IMR-90 (cell line): ENCODE measurements at regions not wholly inside any gene's neighbourhood (a gene's known extent, or its start where the extent isn't known, plus 50 kb on each side); places are given as distances from the start of the nearest gene placed in this dataset.

Experiments
- ATAC-seq: fragments of 200-7000 bp; cut with Tn5 transposase; 2 replicates; pipeline ENCODE4 v1.9.1; 2020; ENCODE audit warnings: low read depth, mild to moderate bottlenecking, moderate library complexity
- BruUV-seq: library from RNA; stranded (reverse); fragments of 400-500 nt; replicated peaks from 2 replicates; lab custom pipeline; 2021; lab: Mats Ljungman, UMichigan
- CTCF ChIA-PET: fragments of 300-600 bp; formaldehyde crosslinking; extraction: SDS; loops from one replicate; lab custom pipeline; 2021; ENCODE audit warnings: antibody characterized with exemption; lab: Yijun Ruan, JAX
- POLR2A ChIA-PET: fragments of 300-600 bp; sonication (Branson Sonifier 250); formaldehyde crosslinking; loops from one replicate; lab custom pipeline; 2022; ENCODE audit warnings: antibody characterized with exemption; ENCODE audit not compliant: unreplicated experiment; lab: Charles Lee
- DNase-seq: peaks from one replicate; pipeline ENCODE4 v3.0.0; 2013
- H2AFZ ChIP-seq: replicated peaks from 2 replicates; pipeline ENCODE3; 2013; ENCODE audit warnings: low read length, mild to moderate bottlenecking; ENCODE audit not compliant: poor library complexity
- H2AK5ac ChIP-seq: 2 replicates; pipeline ENCODE4 v1.6.1; 2013; ENCODE audit warnings: low read depth, low read length, inconsistent platforms
- H2AK9ac ChIP-seq: replicated peaks from 2 replicates; pipeline ENCODE3; 2013; ENCODE audit warnings: mild to moderate bottlenecking, low read depth, low read length, moderate library complexity; ENCODE audit not compliant: poor library complexity
- H2BK120ac ChIP-seq: 2 replicates; pipeline ENCODE4 v1.6.1; 2013; ENCODE audit warnings: low read depth, low read length, inconsistent platforms
- H2BK15ac ChIP-seq: 3 replicates; pipeline ENCODE4 v1.6.1; 2013; ENCODE audit warnings: low read depth, low read length, inconsistent platforms
- H2BK20ac ChIP-seq: 2 replicates; pipeline ENCODE4 v1.6.1; 2013; ENCODE audit warnings: low read depth, mild to moderate bottlenecking, inconsistent platforms, low read length, moderate library complexity
- H2BK5ac ChIP-seq: 2 replicates; pipeline ENCODE4 v1.6.1; 2013; ENCODE audit warnings: mild to moderate bottlenecking, low read depth, low read length, inconsistent platforms; ENCODE audit not compliant: poor library complexity, severe bottlenecking
- H3K14ac ChIP-seq: replicated peaks from 2 replicates; pipeline ENCODE4 v1.6.1; 2013; ENCODE audit warnings: low read depth, low read length, inconsistent platforms
- H3K18ac ChIP-seq: 2 replicates; pipeline ENCODE4 v1.6.1; 2013; ENCODE audit warnings: low read depth, low read length, control low read depth
- H3K23ac ChIP-seq: 2 replicates; pipeline ENCODE4 v1.6.1; 2013; ENCODE audit warnings: low read depth, low read length, inconsistent platforms
- H3K27ac ChIP-seq: 2 replicates; pipeline ENCODE4 v1.5.1; 2013; ENCODE audit warnings: mild to moderate bottlenecking, control low read depth, low read length; ENCODE audit not compliant: insufficient read depth
- H3K27me3 ChIP-seq: 2 replicates; pipeline ENCODE4 v1.6.1; 2013; ENCODE audit warnings: low read length; ENCODE audit not compliant: control insufficient read depth, insufficient read depth
- H3K36me3 ChIP-seq: 2 replicates; pipeline ENCODE4 v1.6.1; 2013; ENCODE audit warnings: low read length, mixed read lengths; ENCODE audit not compliant: control insufficient read depth, insufficient read depth
- H3K4ac ChIP-seq: 2 replicates; pipeline ENCODE4 v1.6.1; 2013; ENCODE audit warnings: low read depth, low read length, inconsistent platforms
- H3K4me1 ChIP-seq: 2 replicates; pipeline ENCODE4 v1.6.1; 2013; ENCODE audit warnings: low read length, mixed read lengths; ENCODE audit not compliant: control insufficient read depth, insufficient read depth
- H3K4me2 ChIP-seq: 2 replicates; pipeline ENCODE4 v1.6.1; 2013; ENCODE audit warnings: low read depth, mild to moderate bottlenecking, control low read depth, low read length, moderate library complexity
- H3K4me3 ChIP-seq: 2 replicates; pipeline ENCODE4 v1.5.1; 2013; ENCODE audit warnings: low read depth, mild to moderate bottlenecking, control low read depth, low read length, moderate library complexity; ENCODE audit not compliant: insufficient read depth
- H3K56ac ChIP-seq: 2 replicates; pipeline ENCODE4 v1.6.1; 2013; ENCODE audit warnings: low read length, inconsistent platforms; ENCODE audit not compliant: insufficient read depth; ENCODE audit errors: extremely low read depth
- H3K79me1 ChIP-seq, 2 experiments: 2 replicates each; pipeline ENCODE4 v1.6.1; 2013; ENCODE audit warnings: low read length in 2 of 2, inconsistent platforms in 1 of 2, low read depth in 1 of 2
- H3K9ac ChIP-seq: 2 replicates; pipeline ENCODE4 v1.6.1; 2013; ENCODE audit warnings: low read depth, low read length, control low read depth
- H3K9me1 ChIP-seq: 2 replicates; pipeline ENCODE4 v1.6.1; 2013; ENCODE audit warnings: low read length, inconsistent platforms; ENCODE audit not compliant: insufficient read depth
- H3K9me3 ChIP-seq: 2 replicates; pipeline ENCODE4 v1.6.1; 2013; ENCODE audit warnings: low read length; ENCODE audit not compliant: control insufficient read depth, insufficient read depth
- H4K20me1 ChIP-seq: 2 replicates; pipeline ENCODE4 v1.6.1; 2013; ENCODE audit warnings: low read length, inconsistent platforms; ENCODE audit not compliant: insufficient read depth
- H4K5ac ChIP-seq: 2 replicates; pipeline ENCODE4 v1.6.1; 2013; ENCODE audit warnings: mild to moderate bottlenecking, low read depth, low read length, control low read depth
- H4K8ac ChIP-seq, 2 experiments: 2 replicates each; pipeline ENCODE4 v1.6.1; 2013; ENCODE audit warnings: low read depth in 2 of 2, low read length in 2 of 2, control low read depth in 1 of 2, inconsistent platforms in 1 of 2
- H4K91ac ChIP-seq: 2 replicates; pipeline ENCODE4 v1.6.1; 2013; ENCODE audit warnings: low read depth, low read length, inconsistent platforms; ENCODE audit not compliant: insufficient read depth
- BHLHE40 ChIP-seq: fragments of 150-350 bp; IDR thresholded peaks from 2 replicates; pipeline ENCODE4 v1.6.1; 2016; ENCODE audit warnings: mild to moderate bottlenecking, low read depth, low read length
- CEBPB ChIP-seq: IDR thresholded peaks from 2 replicates; pipeline ENCODE4 v1.6.1; 2012; ENCODE audit warnings: low read depth, low read length, improper control_type of control experiment
- CHD1 ChIP-seq: IDR thresholded peaks from 2 replicates; pipeline ENCODE4 v1.6.1; 2012; ENCODE audit warnings: low read depth, low read length, improper control_type of control experiment
- FOS ChIP-seq: fragments of 150-350 bp; IDR thresholded peaks from 2 replicates; pipeline ENCODE4 v1.6.1; 2016; ENCODE audit warnings: low read depth, low read length
- MAFK ChIP-seq: IDR thresholded peaks from 2 replicates; pipeline ENCODE4 v1.6.1; 2012; ENCODE audit warnings: low read depth, low read length, improper control_type of control experiment
- MAZ ChIP-seq: IDR thresholded peaks from 2 replicates; pipeline ENCODE4 v1.6.1; 2012; ENCODE audit warnings: low read depth, mild to moderate bottlenecking, low read length, improper control_type of control experiment, moderate library complexity, borderline replicate concordance
- MXI1 ChIP-seq: IDR thresholded peaks from 2 replicates; pipeline ENCODE4 v1.6.1; 2012; ENCODE audit warnings: low read depth, mild to moderate bottlenecking, low read length, moderate library complexity, borderline replicate concordance
- NFE2L2 ChIP-seq: fragments of 150-350 bp; IDR thresholded peaks from 2 replicates; pipeline ENCODE4 v1.6.1; 2016; ENCODE audit warnings: low read depth, mild to moderate bottlenecking, low read length
- POLR2A ChIP-seq: IDR thresholded peaks from 2 replicates; pipeline ENCODE4 v1.6.1; 2012; ENCODE audit warnings: mild to moderate bottlenecking, low read depth, low read length
- RAD21 ChIP-seq: IDR thresholded peaks from 2 replicates; pipeline ENCODE4 v1.6.1; 2012; ENCODE audit warnings: low read length, improper control_type of control experiment
- RCOR1 ChIP-seq: IDR thresholded peaks from 2 replicates; pipeline ENCODE4 v1.6.1; 2012; ENCODE audit warnings: mild to moderate bottlenecking, low read length, improper control_type of control experiment; ENCODE audit not compliant: insufficient replicate concordance
- RFX5 ChIP-seq: IDR thresholded peaks from 2 replicates; pipeline ENCODE4 v1.8.0; 2012; ENCODE audit warnings: low read depth, mild to moderate bottlenecking, low read length, moderate library complexity
- SMC3 ChIP-seq: fragments of 150-350 bp; IDR thresholded peaks from 2 replicates; pipeline ENCODE4 v1.6.1; 2016; ENCODE audit warnings: low read depth, mild to moderate bottlenecking, antibody characterized with exemption, low read length, moderate library complexity
- WGBS, 2 experiments: methylation state at CpG; one replicate each; pipeline versions ENCODE4 v1.1.5 to v1.1.7; 2013; ENCODE audit warnings: missing lambda C conversion rate in 2 of 2; ENCODE audit not compliant: insufficient read length in 1 of 2; ENCODE audit errors: extremely low coverage in 2 of 2; 5-methylcytosine and 5-hydroxymethylcytosine counted together
- dilution Hi-C: fragments of 300-500 bp; cut with HindIII; formaldehyde crosslinking; loops from one replicate; pipeline ENCODE4 v1.14.3; 2018; ENCODE audit warnings: low sequenced_read_pairs; ENCODE audit not compliant: unreplicated experiment
- in situ Hi-C: fragments of 300-500 bp; cut with MboI; formaldehyde crosslinking; loops from 3 replicates; pipeline ENCODE4 v1.14.3; 2019; ENCODE audit warnings: low sequenced_read_pairs, inconsistent platforms, mixed read lengths
- intact Hi-C: fragments of 100-400 bp; cut with micrococcal nuclease; formaldehyde crosslinking; loops from 2 replicates; pipeline ENCODE4 v1.10.0; 2022
- TF ChIP-seq, protein P1 (sequence below): conservative IDR thresholded peaks from 2 replicates; pipeline ENCODE4 v1.5.1; 2012; ENCODE audit warnings: mild to moderate bottlenecking, low read depth, low read length, improper control_type of control experiment
- TF ChIP-seq, protein P2 (sequence below): fragments of 150-350 bp; IDR thresholded peaks from 2 replicates; pipeline ENCODE4 v1.6.1; 2016; ENCODE audit warnings: low read depth, mild to moderate bottlenecking, low read length, moderate library complexity, borderline replicate concordance
- TF ChIP-seq, protein P3 (sequence below): fragments of 150-350 bp; IDR thresholded peaks from 2 replicates; pipeline ENCODE4 v1.6.1; 2017; ENCODE audit warnings: mild to moderate bottlenecking, antibody characterized with exemption, low read length, low read depth

DNA sequence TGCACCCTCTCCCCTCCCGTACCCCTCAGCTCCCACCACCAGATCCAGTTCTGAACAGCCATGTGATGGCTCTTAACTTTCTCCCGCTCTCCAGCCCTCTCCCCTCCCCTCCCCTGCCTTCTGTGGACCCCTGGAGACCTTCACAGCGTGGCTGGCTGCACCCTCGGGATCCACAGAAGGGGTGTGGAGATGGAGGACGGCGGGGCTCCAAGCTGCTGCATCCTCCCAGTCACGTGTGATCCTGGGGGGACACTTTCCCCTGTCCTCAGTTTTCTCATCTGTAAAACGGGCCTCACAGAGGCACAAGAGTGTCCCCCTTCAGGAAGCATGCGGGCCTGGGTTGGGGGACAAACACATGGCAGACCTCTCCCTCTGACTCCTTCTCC, 276.0 kb upstream of the MVB12B start:
- ChIA-PET POLR2A (no interaction called here), CTCF (no interaction called here)
- H3K23ac ChIP-seq, result no peak overlapping the region
- no peak overlapping the region for H3K56ac ChIP-seq
- no peak overlapping the region for H2BK20ac ChIP-seq
- H3K4me3 ChIP-seq, result no peak overlapping the region
- no peak overlapping the region for H2AK5ac ChIP-seq
- H3K18ac ChIP-seq, result no peak overlapping the region
- H4K8ac ChIP-seq, result no peak overlapping the region
- H3K27me3 ChIP-seq, result peaks cover 47% of the 10 kb centered on the region
- dilution Hi-C loops (no loop called here), in situ Hi-C loops (no loop called here), intact Hi-C loops (loop anchor here (10.0 kb wide), 1 partner anchor 306 kb away; the partner anchor contains the start of gene PBX3)
- 20% methylated on average over 1 of the region's 9 CpGs; no CpG with 5 or more reads in 1 of the 2 experiments for WGBS, 2 experiments
- no peak overlapping the region for H2AFZ ChIP-seq
- no TSS peak for BruUV-seq
- no peak overlapping the region for H2BK5ac ChIP-seq
- H3K79me1 ChIP-seq, result no peaks in the 10 kb centered on the region
- no peak overlapping the region for H3K9ac ChIP-seq
- H3K9me1 ChIP-seq, result no peaks in the 10 kb centered on the region
- no peak overlapping the region for H3K27ac ChIP-seq
- H4K91ac ChIP-seq, result no peak overlapping the region
- ATAC-seq (no peak), DNase-seq (no peak)
- no peaks in the 10 kb centered on the region for H3K4me1 ChIP-seq
- no peak overlapping the region for H2AK9ac ChIP-seq
- H3K9me3 ChIP-seq, result peaks cover 8% of the 10 kb centered on the region
- no peaks in the 10 kb centered on the region for H3K36me3 ChIP-seq
- no peak overlapping the region for H2BK120ac ChIP-seq
- no peak overlapping the region for H2BK15ac ChIP-seq
- H3K14ac ChIP-seq, result no peak overlapping the region
- H3K4ac ChIP-seq, result no peak overlapping the region
- H4K20me1 ChIP-seq, result no peaks in the 10 kb centered on the region
- no peak overlapping the region for H4K5ac ChIP-seq
- no peak overlapping the region for H3K4me2 ChIP-seq
- TF ChIP-seq RAD21 (no peak), MAZ (no peak), MXI1 (no peak), FOS (no peak), SMC3 (no peak), RFX5 (no peak), POLR2A (no peak), CEBPB (no peak), NFE2L2 (no peak), RCOR1 (no peak), MAFK (no peak), CHD1 (no peak), BHLHE40 (no peak)
- TF ChIP-seq, protein P1, sequence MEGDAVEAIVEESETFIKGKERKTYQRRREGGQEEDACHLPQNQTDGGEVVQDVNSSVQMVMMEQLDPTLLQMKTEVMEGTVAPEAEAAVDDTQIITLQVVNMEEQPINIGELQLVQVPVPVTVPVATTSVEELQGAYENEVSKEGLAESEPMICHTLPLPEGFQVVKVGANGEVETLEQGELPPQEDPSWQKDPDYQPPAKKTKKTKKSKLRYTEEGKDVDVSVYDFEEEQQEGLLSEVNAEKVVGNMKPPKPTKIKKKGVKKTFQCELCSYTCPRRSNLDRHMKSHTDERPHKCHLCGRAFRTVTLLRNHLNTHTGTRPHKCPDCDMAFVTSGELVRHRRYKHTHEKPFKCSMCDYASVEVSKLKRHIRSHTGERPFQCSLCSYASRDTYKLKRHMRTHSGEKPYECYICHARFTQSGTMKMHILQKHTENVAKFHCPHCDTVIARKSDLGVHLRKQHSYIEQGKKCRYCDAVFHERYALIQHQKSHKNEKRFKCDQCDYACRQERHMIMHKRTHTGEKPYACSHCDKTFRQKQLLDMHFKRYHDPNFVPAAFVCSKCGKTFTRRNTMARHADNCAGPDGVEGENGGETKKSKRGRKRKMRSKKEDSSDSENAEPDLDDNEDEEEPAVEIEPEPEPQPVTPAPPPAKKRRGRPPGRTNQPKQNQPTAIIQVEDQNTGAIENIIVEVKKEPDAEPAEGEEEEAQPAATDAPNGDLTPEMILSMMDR, result no peak
- TF ChIP-seq, protein P2, sequence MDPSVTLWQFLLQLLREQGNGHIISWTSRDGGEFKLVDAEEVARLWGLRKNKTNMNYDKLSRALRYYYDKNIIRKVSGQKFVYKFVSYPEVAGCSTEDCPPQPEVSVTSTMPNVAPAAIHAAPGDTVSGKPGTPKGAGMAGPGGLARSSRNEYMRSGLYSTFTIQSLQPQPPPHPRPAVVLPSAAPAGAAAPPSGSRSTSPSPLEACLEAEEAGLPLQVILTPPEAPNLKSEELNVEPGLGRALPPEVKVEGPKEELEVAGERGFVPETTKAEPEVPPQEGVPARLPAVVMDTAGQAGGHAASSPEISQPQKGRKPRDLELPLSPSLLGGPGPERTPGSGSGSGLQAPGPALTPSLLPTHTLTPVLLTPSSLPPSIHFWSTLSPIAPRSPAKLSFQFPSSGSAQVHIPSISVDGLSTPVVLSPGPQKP, result no peak
- TF ChIP-seq, protein P3, sequence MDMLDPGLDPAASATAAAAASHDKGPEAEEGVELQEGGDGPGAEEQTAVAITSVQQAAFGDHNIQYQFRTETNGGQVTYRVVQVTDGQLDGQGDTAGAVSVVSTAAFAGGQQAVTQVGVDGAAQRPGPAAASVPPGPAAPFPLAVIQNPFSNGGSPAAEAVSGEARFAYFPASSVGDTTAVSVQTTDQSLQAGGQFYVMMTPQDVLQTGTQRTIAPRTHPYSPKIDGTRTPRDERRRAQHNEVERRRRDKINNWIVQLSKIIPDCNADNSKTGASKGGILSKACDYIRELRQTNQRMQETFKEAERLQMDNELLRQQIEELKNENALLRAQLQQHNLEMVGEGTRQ, result no peak
